A673 (cell line): ENCODE measurements at regions not wholly inside any gene's neighbourhood (a gene's known extent, or its start where the extent isn't known, plus 50 kb on each side); places are given as distances from the start of the nearest gene placed in this dataset.

Source experiments
- BruUV-seq: library from RNA; stranded (reverse); fragments of 400-500 nt; replicated peaks from 2 replicates; lab custom pipeline; 2021; lab: Mats Ljungman, UMichigan
- CTCF ChIA-PET: fragments of 300-600 bp; sonication (Branson Sonifier 250); formaldehyde crosslinking; loops from one replicate; lab custom pipeline; 2022; ENCODE audit warnings: antibody characterized with exemption; lab: Charles Lee
- POLR2A ChIA-PET: fragments of 300-600 bp; sonication (Branson Sonifier 250); formaldehyde crosslinking; loops from one replicate; lab custom pipeline; 2022; ENCODE audit warnings: antibody characterized with exemption; ENCODE audit not compliant: low non-redundant PET; lab: Charles Lee
- DNase-seq: peaks from one replicate; pipeline ENCODE4 v3.0.0-alpha.2; 2015; ENCODE audit warnings: low spot score
- H3K27ac ChIP-seq: fragments of 200-600 bp; sonication (generic); 2 replicates; pipeline ENCODE4 v1.5.1; 2016; ENCODE audit warnings: mixed run types, low read depth, mild to moderate bottlenecking, mixed read lengths, antibody characterized with exemption, low read length; ENCODE audit not compliant: poor library complexity, severe bottlenecking
- H3K27me3 ChIP-seq: fragments of 200-600 bp; sonication (generic); replicated peaks from 2 replicates; pipeline ENCODE4 v1.6.1; 2017; ENCODE audit warnings: mixed run types, low read depth, mild to moderate bottlenecking, mixed read lengths, antibody characterized with exemption, low read length; ENCODE audit not compliant: insufficient read depth, poor library complexity
- H3K36me3 ChIP-seq: fragments of 200-600 bp; sonication (generic); 2 replicates; pipeline ENCODE4 v1.6.1; 2016; ENCODE audit warnings: mixed run types, mild to moderate bottlenecking, mixed read lengths, antibody characterized with exemption, low read length; ENCODE audit not compliant: insufficient read depth, poor library complexity, severe bottlenecking
- H3K4me1 ChIP-seq: fragments of 200-600 bp; sonication (generic); 2 replicates; pipeline ENCODE4 v1.6.1; 2017; ENCODE audit warnings: mixed run types, mild to moderate bottlenecking, mixed read lengths, antibody characterized with exemption, low read length; ENCODE audit not compliant: insufficient read depth, poor library complexity, severe bottlenecking
- H3K4me3 ChIP-seq: fragments of 200-600 bp; sonication (generic); 2 replicates; pipeline ENCODE4 v1.5.1; 2016; ENCODE audit warnings: low read depth, mixed run types, mild to moderate bottlenecking, mixed read lengths, low read length; ENCODE audit not compliant: poor library complexity, severe bottlenecking
- H3K9me3 ChIP-seq: fragments of 200-600 bp; sonication (generic); 2 replicates; pipeline ENCODE4 v1.6.1; 2016; ENCODE audit warnings: mixed run types, low read depth, mild to moderate bottlenecking, mixed read lengths, antibody characterized with exemption, low read length; ENCODE audit not compliant: poor library complexity, severe bottlenecking
- CTCF ChIP-seq: fragments of 300-800, 200-600 bp; sonication (generic); conservative IDR thresholded peaks from 2 replicates; pipeline ENCODE4 v1.5.1; 2017; ENCODE audit warnings: low read depth, mild to moderate bottlenecking, antibody characterized with exemption, low read length, moderate library complexity, mixed read lengths
- EZH2 ChIP-seq: fragments of 200-600 bp; sonication (generic); IDR thresholded peaks from 2 replicates; pipeline ENCODE4 v1.6.1; 2017; ENCODE audit warnings: borderline replicate concordance, low read depth, mild to moderate bottlenecking, mixed read lengths, antibody characterized with exemption, low read length; ENCODE audit not compliant: poor library complexity, severe bottlenecking
- intact Hi-C: fragments of 100-400 bp; cut with micrococcal nuclease; formaldehyde crosslinking; loops from one replicate; pipeline ENCODE4 v1.10.0; 2022; ENCODE audit not compliant: unreplicated experiment

GRCh38 chr16:73290258-73290657 is 242.3 kb upstream of the ZFHX3 start:
- CTCF ChIA-PET: no interaction called here
- H3K9me3 ChIP-seq: no peaks in the 10 kb centered on the region
- H3K27me3 ChIP-seq: peaks cover 6% of the 10 kb centered on the region
- BruUV-seq: no TSS peak
- H3K36me3 ChIP-seq: no peaks in the 10 kb centered on the region
- H3K4me1 ChIP-seq: no peaks in the 10 kb centered on the region
- POLR2A ChIA-PET: no interaction called here
- DNase-seq: no peak
- H3K4me3 ChIP-seq: no peak overlapping the region
- H3K27ac ChIP-seq: no peak overlapping the region
- intact Hi-C loops: no loop called here
- no peak for TF ChIP-seq EZH2
- TF ChIP-seq CTCF: no peak

GRCh38 chr16:73289232-73289631 is 241.3 kb upstream of the ZFHX3 start:
- Histone ChIP-seq H3K36me3 (no peaks in the 10 kb centered on the region), H3K9me3 (no peaks in the 10 kb centered on the region), H3K4me3 (no peak overlapping the region), H3K4me1 (no peaks in the 10 kb centered on the region), H3K27me3 (peaks cover 6% of the 10 kb centered on the region), H3K27ac (no peak overlapping the region)
- DNase-seq: no peak
- intact Hi-C loops: no loop called here
- BruUV-seq: no TSS peak
- POLR2A ChIA-PET: interaction anchor here (0.6 kb wide), 1 partner anchor 1348 kb away, joined by 3 read pairs; no protein-coding TSS in a partner anchor
- CTCF ChIA-PET: no interaction called here
- TF ChIP-seq CTCF (no peak), EZH2 (no peak)

GRCh38 chr16:73288520-73288919 is 240.6 kb upstream of the ZFHX3 start:
- POLR2A ChIA-PET: no interaction called here
- BruUV-seq: no TSS peak

More at GRCh38 chr16:73288520-73288919, 240.6 kb upstream of the ZFHX3 start:
- Histone ChIP-seq H3K4me3 (no peak overlapping the region), H3K36me3 (no peaks in the 10 kb centered on the region), H3K9me3 (no peaks in the 10 kb centered on the region), H3K27ac (no peak overlapping the region), H3K27me3 (peaks cover 5% of the 10 kb centered on the region), H3K4me1 (no peaks in the 10 kb centered on the region)
- TF ChIP-seq CTCF: no peak
- no peak for TF ChIP-seq EZH2
- intact Hi-C loops: no loop called here
- CTCF ChIA-PET: no interaction called here
- DNase-seq: no peak
